Activated CD4-positive, alpha-beta T cell treated with anti-CD3 and anti-CD28 coated beads, Interleukin-2, amount 50 U/mL, for 24 hours (primary cell): ENCODE measurements at regions not wholly inside any gene's neighbourhood (a gene's known extent, or its start where the extent isn't known, plus 50 kb on each side); places are given as distances from the start of the nearest gene placed in this dataset.
"Not testable (repeated sequence)": the region's sequence is repeated elsewhere in the genome, so short reads cannot be mapped to it uniquely, and the experiment has no call there.

Experiments
- DNase-seq, 2 donors: peaks; one replicate each; pipeline ENCODE4 v3.0.0-alpha.2; 2020; ENCODE audit warnings: low read depth in 1 of 2, low spot score in 1 of 2

- not testable (repeated sequence) for DNase-seq
Measured at GRCh38 chr10:46740368-46740767, 161.4 kb downstream of the SYT15 start.

DNA sequence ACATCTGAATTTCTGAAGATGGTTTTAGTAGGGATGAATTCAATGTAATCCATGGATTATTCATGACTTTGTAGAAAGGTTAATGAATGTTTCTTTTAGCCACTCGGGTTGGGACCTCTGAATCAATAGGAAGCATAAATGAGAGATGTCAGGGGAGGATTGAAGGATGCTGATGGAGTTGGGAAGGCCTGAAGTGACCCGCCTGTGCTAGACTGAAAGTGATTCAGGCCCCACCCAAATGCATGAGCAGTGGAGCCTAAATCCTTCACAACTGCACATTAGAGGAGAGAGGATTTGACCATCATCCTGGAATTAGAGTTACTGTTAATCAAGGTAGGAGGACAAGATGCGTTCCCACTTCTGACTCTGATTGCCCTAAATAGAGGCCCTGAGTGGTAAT is 162.2 kb upstream of the PTPN20 start:
- not testable (repeated sequence) for DNase-seq

DNA sequence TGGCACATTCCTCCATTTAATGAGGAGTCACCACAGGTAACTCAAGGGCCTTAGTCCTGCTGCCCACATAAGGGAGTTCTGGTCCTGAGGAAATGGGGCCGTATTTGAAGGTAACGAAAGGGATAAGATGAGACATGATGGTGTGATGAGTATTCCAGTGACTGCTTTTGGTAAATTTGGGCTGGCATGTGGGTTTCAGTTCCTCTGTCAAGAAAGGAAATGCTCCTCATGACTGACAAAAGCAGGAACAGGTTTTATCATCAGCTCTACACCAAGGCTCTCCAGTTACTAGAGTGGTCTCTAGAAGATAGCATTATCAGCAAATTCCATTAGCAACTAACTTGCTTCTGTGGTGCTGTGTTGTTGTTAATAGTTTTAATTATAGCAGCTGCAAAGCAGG is 161.8 kb upstream of the PTPN20 start:
- DNase-seq = not testable (repeated sequence)

- DNase-seq = not testable (repeated sequence)
Measured at GRCh38 chr10:46753763-46754162, 157.5 kb upstream of the PTPN20 start.

GRCh38 chr10:46761471-46761870 is 149.8 kb upstream of the PTPN20 start:
- not testable (repeated sequence) for DNase-seq

DNA sequence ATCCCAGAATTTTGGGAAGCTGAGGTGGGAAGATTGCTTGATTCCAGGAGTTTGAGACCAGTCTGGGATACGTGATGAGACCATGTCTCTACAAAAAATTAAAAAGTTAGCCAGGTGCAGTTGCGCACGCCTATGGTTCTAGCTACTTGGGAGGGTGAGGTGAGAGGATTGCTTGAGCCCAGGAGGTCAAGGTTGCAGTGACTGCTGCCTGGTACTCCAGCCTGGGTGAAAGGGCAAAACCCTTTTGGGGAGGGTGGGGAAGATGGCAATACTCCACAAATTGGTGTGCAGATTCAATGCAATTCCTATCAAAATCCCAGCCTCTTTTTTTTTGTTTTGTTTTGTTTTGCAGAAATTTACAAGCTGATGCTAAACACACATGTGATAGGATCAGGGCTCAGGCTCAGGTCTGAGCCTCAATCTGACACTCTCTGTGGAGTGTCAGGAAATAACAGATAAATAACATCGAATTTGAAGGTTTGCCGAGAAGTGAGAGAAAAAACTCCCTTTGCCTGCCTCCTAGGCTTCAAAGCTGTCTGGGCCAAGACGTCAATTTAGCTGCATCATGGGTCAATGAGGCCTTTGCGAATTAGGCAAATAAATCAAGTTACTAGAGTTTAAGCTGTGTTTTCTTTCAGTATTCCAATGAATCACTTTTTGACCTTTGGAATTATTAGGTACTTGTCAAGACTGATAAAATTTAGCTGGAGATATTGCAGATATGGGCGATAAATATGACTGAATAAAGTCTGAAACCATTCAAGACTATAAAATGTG is 142.5 kb upstream of the PTPN20 start:
- DNase-seq = not testable (repeated sequence)

DNA sequence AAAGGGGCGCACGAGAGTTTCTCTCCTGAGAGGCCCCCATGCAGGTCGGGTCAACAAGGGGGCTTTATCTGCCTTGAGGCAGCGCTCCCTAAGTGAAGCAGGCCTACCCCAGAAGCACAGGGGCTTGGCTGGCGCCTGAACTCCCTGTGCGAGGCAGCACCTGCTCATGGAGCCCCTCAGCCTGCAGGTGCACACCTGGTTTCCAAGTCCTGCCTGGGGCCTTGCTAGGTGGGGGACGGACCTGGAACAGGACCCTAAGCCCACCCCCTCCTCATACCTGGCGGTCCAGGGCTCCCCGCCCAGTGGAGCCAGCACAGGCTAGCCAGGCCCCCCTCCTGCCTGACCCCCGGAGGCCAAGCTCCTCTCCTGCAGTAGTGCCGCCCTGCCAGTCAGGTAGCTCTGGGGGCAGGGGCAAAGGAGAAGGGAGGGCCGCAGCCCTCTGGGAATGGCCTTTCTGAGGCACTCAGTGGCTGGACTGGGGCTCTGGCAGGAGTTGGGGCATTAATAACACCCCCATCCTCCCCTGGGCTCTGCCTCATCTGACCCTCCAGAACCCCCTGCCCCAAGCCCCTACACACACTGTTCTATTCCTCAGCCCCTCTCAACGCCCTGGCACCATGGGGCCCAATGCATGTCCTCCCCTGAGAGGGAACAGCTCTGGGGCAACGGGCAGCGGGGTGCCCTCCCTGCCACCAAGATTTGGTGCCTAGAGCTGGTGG is 137.9 kb upstream of the PTPN20 start:
- DNase-seq = not testable (repeated sequence)

DNA sequence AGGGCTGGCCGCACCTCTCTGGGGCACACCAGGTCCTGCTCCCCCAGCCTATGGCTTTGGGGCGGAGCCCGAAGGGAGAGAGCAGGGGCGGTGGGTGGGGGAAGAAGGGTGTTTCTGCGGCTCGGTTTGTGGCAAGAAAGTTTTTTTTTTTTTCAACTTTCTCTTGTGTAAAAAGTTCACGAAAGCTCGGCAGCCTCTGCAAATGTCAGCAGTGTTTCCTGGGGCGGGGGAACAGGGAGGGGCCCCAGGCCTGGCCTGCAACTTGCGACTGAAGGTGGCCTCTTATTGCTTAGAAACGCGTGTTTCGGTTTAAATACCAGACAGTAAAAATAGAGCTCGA is 137.4 kb upstream of the PTPN20 start:
- not testable (repeated sequence) for DNase-seq

- not testable (repeated sequence) for DNase-seq
Measured at GRCh38 chr10:46774366-46774765, 136.9 kb upstream of the PTPN20 start.

DNA sequence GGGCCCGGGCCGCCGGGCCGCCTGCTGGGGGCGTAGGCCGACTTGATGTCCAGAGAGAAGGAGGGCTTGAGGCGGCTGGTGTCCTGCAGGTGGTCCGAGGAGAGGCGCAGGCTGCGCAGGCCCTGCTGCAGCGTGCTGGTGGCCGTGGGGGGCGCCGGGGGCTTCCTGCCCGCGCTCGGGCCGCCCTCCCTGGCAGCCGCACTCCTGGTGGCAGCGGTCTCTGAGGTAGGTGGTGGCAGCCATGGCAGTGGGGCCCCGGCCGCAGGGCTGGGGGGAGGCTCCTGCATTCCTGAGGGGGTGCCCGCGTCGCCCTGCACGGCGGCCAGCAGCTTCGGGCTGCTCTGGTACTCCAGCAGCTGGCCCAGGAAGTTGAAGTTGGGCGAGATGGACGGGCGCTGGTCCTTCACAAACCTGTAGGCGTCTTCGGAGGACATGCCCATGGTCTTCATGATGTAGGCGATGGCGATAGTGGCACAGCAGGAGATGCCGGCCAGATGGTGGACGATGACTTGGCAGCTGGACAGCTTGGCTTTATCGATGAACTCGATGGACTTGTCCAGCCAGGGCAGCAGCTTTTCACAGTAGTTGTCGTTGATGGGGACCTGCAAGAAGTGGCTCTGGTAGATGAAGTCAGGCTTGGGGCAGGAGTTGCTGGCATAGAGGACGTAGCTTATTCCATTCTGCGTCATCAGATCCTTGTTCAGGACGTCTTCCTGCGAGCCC is 136.1 kb upstream of the PTPN20 start:
- DNase-seq = not testable (repeated sequence)

DNA sequence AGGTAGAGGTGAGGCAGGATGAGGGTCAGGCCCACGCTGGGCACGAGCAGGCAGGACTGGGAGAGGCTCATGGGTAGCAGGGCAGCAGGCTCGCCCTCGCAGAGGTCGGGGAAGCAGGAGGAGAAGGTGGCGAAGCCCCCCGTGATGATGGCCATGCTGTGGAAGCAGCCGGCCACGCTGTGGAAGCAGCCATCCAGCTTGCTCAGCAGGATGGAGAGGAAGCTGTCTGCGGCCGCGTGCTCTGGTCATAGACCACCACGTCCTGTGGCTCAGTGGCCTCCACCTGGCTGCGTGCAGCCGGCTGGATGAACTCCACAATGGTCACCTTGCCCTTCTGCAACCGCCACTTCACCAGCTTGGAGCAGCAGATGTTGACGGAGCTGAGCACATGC is 135.6 kb upstream of the PTPN20 start:
- not testable (repeated sequence) for DNase-seq

GRCh38 chr10:46779571-46779970 is 131.7 kb upstream of the PTPN20 start:
- DNase-seq = not testable (repeated sequence)

DNA sequence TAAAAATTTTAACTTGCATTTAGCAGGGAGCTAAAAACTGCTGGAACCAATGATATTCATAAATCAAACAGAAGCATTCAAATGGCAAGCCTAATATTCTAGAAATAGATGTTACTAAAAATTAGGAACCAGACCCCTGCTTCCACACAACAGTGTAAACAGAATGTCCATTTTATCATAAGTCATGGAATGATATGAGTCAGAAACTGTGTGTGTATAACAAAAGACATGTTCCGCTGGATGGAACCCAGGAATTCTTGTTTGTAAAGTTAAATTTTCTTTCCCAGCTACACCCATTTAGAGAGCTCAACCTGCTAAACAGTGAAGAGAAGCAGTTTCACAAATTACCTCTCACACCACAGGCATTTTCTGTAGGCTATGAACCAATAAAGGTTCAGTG is 131.1 kb upstream of the PTPN20 start:
- DNase-seq = not testable (repeated sequence)

GRCh38 chr10:46781001-46781400 is 130.2 kb upstream of the PTPN20 start:
- DNase-seq = not testable (repeated sequence)

GRCh38 chr10:46782001-46782874 is 129.0 kb upstream of the PTPN20 start:
- not testable (repeated sequence) for DNase-seq

DNA sequence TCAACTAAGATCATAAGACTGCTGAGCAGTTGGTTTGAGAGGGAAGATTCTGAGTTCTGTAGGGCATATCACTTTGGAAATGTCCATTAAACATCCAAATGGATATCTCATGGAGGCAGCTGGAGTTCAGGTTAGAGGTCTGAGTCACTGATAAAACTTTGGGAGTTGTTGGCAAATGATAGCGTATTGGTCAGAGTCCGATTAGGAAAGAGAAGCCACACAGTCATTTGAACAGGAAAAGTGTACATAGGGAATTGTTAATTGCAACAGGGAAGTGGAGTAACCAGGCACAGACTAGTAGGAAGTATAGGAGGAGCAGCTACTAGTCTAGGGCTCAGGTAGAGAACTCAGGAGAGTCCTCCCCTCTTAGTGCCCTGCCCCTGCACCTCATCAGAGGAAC is 126.6 kb upstream of the PTPN20 start:
- DNase-seq = not testable (repeated sequence)

DNA sequence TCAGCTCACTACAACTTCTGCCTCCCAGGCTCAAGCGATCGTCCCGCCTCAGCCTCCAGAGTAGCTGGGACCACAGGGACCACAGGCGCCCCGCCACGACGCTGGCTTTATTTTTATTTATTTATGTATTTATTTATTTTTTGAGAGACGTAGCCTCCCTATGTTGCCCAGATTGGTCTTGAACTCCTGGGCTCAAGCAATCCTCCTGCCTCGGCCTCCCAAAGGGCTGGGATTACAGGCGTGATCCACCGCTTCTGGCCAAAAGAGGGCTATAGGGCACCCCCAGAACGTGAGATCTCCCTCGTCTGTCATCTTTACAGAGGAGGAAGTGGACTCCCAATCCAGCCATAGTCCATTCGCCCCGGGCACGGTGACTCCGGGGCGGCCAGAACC is 125.1 kb upstream of the PTPN20 start:
- DNase-seq = not testable (repeated sequence)

- peak; percentile 53 to 60 for DNase-seq
Measured at GRCh38 chr10:46786518-46787320, 124.5 kb upstream of the PTPN20 start.

GRCh38 chr10:46787321-46787615 is 124.0 kb upstream of the PTPN20 start:
- DNase-seq = peak in 1 of 2 donors; percentile 15

DNA sequence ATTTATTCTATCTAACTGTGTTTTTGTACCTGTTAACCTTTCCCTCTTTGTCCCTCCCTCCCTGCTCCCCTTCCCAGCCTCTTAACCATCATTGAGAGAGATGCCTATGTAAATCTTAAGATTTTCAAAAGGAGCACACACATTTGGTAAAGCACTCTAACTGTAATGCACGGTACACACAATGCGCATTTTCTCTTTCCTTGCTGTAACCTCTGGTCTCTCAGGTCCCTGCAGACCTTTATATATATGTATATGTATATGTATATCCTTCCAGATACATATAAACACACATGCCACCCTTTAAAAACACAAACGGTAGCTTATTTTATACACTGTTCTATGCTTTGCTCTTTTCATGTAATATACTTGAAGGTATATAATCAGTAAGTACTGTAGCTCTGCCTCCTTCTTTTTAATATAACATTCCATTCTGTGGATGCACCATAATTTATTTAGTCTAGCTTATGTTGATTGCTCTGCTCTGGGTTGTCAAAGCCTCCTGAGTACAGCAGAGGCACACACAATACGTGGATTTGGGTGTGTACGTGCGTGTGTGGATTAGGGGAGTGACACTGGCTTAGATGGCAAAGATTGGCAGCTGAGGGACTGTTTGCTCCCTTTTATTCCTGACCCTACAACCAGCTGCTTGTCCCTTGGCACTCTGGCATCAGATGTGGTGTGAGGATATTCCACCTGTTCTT is 118.4 kb upstream of the PTPN20 start:
- DNase-seq = not testable (repeated sequence)
